ENCODE measurements at regions not wholly inside any gene's neighbourhood (a gene's known extent, or its start where the extent isn't known, plus 50 kb on each side); places are given as distances from the start of the nearest gene placed in this dataset.

DNA sequence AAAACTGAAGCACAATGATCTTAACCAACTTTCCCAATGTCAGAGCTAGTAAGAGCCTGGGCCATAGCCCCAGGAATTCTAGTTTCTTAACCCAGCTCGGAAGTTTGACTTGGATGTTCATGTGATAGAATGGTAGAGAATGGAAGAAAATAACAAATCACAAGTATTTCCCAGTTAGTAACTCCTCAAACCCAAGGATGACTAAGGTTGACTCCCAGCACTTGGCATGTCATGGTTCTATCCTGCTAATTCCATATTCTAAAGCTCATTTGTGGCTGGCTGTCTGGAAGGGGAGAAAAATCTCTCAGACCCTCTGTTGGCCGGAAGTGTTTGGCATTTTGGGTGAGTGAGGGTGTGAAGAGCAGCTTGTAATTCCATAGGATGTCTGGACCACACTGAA, 248.7 kb downstream of the RFPL4B start:
- Histone ChIP-seq H3K4me3 (no peak overlapping the region), H3K36me3 (no peaks in the 10 kb centered on the region), H3K27ac (no peak overlapping the region), H3K9me3 (peaks cover 0 to 4% of the 10 kb centered on the region in 2 donors), H3K27me3 (no peaks in the 10 kb centered on the region), H3K4me1 (ENCODE audit: insufficient read depth) (no peaks in the 10 kb centered on the region)
- TF ChIP-seq, protein P1, sequence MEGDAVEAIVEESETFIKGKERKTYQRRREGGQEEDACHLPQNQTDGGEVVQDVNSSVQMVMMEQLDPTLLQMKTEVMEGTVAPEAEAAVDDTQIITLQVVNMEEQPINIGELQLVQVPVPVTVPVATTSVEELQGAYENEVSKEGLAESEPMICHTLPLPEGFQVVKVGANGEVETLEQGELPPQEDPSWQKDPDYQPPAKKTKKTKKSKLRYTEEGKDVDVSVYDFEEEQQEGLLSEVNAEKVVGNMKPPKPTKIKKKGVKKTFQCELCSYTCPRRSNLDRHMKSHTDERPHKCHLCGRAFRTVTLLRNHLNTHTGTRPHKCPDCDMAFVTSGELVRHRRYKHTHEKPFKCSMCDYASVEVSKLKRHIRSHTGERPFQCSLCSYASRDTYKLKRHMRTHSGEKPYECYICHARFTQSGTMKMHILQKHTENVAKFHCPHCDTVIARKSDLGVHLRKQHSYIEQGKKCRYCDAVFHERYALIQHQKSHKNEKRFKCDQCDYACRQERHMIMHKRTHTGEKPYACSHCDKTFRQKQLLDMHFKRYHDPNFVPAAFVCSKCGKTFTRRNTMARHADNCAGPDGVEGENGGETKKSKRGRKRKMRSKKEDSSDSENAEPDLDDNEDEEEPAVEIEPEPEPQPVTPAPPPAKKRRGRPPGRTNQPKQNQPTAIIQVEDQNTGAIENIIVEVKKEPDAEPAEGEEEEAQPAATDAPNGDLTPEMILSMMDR (IDR thresholded peaks at IDR 0.05): no peak
- TF ChIP-seq POLR2A (IDR thresholded peaks at IDR 0.05) (no peak), EP300 (IDR thresholded peaks at IDR 0.05) (no peak)
- no peak for DNase-seq
- intact Hi-C loops (cut with DNase I): no loop called here
- 88 to 92% (median 88%) methylated on average over 2 of the region's 2 CpGs for WGBS, 3 donors

GRCh38 chr6:112597176-112597575, 250.0 kb downstream of the RFPL4B start:
- Histone ChIP-seq H3K27me3 (no peaks in the 10 kb centered on the region), H3K4me3 (no peak overlapping the region), H3K36me3 (no peaks in the 10 kb centered on the region), H3K9me3 (peaks cover 0 to 4% of the 10 kb centered on the region in 2 donors), H3K27ac (no peak overlapping the region), H3K4me1 (ENCODE audit: insufficient read depth) (no peaks in the 10 kb centered on the region)
- no peak for DNase-seq
- TF ChIP-seq, protein P1 (IDR thresholded peaks at IDR 0.05): no peak
- TF ChIP-seq EP300 (IDR thresholded peaks at IDR 0.05) (no peak), POLR2A (IDR thresholded peaks at IDR 0.05) (no peak)
- intact Hi-C loops (cut with DNase I): no loop called here
- 72 to 90% (median 90%) methylated on average over 1 of the region's 1 CpG for WGBS, 3 donors

- Histone ChIP-seq H3K27ac (no peak overlapping the region), H3K36me3 (no peaks in the 10 kb centered on the region), H3K4me3 (no peak overlapping the region), H3K27me3 (no peaks in the 10 kb centered on the region), H3K4me1 (ENCODE audit: insufficient read depth) (no peaks in the 10 kb centered on the region), H3K9me3 (no peaks in the 10 kb centered on the region)
- WGBS, 3 donors: 83 to 93% (median 89%) methylated on average over 3 of the region's 3 CpGs
- TF ChIP-seq POLR2A (IDR thresholded peaks at IDR 0.05) (no peak), EP300 (IDR thresholded peaks at IDR 0.05) (no peak)
- TF ChIP-seq, protein P1 (IDR thresholded peaks at IDR 0.05): no peak
- intact Hi-C loops (cut with DNase I): no loop called here
- DNase-seq: no peak
These were observed 253.0 kb downstream of the RFPL4B start for GRCh38 chr6:112600168-112600567.

DNA sequence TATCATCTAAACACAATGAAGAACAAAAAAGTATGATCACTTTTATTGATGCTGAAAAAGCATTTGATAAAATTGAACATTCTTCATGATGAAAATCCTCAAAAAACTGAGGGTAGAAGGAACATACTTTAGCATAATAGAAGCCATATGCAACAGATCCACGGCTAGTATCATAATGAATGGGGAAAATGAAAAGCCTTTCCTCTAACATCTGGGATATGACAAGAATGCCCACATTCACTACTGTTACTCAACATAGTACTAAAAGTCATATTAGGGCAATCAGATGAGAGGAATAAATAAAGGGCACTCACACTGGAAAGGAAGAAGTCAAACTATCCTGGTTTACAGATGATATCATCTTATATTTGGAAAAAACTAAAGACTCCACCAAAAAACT, 256.6 kb downstream of the RFPL4B start:
- no peaks in the 10 kb centered on the region for H3K36me3 ChIP-seq
- 92 to 98% (median 95%) methylated on average over 1 of the region's 1 CpG for WGBS, 3 donors
- no peak overlapping the region for H3K4me3 ChIP-seq
- no peaks in the 10 kb centered on the region for H3K9me3 ChIP-seq
- no peaks in the 10 kb centered on the region for H3K4me1 ChIP-seq (ENCODE audit: insufficient read depth)
- H3K27me3 ChIP-seq: no peaks in the 10 kb centered on the region
- intact Hi-C loops (cut with DNase I): no loop called here
- TF ChIP-seq EP300 (IDR thresholded peaks at IDR 0.05) (no peak), POLR2A (IDR thresholded peaks at IDR 0.05) (no peak)
- TF ChIP-seq, protein P1 (IDR thresholded peaks at IDR 0.05): no peak
- no peak overlapping the region for H3K27ac ChIP-seq
- DNase-seq: no peak

Data from ovary (tissue), 7 donors.